Inflammatory macrophage (primary cell): ENCODE measurements at regions not wholly inside any gene's neighbourhood (a gene's known extent, or its start where the extent isn't known, plus 50 kb on each side); places are given as distances from the start of the nearest gene placed in this dataset.
"Not testable (repeated sequence)": the region's sequence is repeated elsewhere in the genome, so short reads cannot be mapped to it uniquely, and the experiment has no call there.

Source experiments
- DNase-seq, 2 donors: peaks; one replicate each; pipeline ENCODE4 v3.0.0-alpha.2; 2020 to 2022

DNA sequence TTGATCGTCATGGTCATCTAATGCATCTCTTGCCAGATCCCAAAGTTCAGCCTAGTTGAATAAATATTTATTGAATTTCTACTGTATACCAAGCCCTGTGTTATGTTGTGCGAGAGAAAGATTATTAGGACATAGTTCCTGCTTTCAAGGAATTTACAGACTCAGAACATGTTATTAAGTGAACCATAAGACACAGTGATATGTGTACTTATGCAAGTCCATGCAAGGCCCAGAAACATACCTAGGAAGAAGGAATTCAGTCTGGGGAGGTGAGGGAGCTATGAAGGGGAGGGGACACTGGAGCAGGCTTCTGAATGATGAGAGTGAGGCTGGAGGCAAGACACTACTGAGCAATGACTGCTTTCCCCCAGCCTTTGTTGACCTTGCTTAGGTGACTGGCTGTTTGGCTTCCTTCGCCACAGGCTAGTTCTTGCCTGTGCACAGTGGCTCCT, 81.4 kb downstream of the ACAA2 start:
- DNase-seq: no peak

- no peak for DNase-seq
These were observed 81.9 kb downstream of the ACAA2 start for GRCh38 chr18:49731421-49731841.

- no peak for DNase-seq
These were observed 82.4 kb downstream of the ACAA2 start for GRCh38 chr18:49730951-49731391.

DNA sequence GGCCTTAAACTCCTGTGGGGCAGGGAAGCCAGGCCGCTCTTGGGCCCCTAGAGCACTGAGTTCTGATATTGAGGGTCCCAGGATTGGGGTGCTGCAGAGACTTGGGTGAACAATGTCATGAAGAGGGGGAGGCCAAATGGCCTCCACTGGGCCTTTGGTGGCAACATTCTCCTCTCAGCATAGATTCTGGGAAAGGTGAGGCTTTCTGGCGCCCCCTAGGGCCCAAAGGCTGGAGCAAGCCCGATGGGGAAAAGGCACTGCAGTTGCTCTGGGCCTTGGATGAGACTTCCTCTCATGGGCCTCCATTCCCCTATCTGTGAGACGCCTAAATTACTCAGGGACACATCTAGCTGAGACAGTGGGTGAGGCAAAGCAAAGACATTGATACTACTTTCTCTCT, 84.8 kb downstream of the ACAA2 start:
- peak; percentile 32 to 57 for DNase-seq

- no peak for DNase-seq
These were observed 85.5 kb downstream of the ACAA2 start for GRCh38 chr18:49727816-49728215.

GRCh38 chr18:49726675-49726963, 86.7 kb downstream of the ACAA2 start:
- no peak for DNase-seq

GRCh38 chr18:49725809-49726674, 87.3 kb downstream of the ACAA2 start:
- no peak for DNase-seq

DNA sequence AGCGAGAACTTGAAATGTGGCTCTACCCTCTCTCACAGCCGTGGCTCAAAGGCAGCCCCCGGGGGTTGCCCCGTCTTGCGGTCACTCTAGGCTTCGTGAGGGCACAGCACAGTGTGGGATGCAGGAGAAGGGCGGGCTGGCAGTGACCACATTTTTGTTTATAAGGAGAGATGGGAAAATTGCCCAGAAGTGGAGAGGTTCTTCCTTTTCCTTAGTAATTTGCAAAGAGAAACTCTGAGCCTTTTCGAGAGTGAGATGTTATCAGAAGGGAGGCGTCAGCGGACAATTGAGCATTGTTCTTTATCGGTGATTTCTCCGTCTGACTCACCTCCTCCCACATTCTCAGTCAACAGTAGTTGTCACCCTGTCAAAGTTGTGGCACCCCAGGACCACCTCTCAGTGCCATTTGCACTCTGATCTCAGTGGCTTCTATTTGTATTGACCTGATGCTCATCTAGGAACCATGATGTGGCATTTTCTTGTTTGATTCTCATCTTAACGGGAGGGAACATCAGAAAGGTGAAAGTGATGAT, 89.6 kb downstream of the ACAA2 start:
- DNase-seq: no peak

DNA sequence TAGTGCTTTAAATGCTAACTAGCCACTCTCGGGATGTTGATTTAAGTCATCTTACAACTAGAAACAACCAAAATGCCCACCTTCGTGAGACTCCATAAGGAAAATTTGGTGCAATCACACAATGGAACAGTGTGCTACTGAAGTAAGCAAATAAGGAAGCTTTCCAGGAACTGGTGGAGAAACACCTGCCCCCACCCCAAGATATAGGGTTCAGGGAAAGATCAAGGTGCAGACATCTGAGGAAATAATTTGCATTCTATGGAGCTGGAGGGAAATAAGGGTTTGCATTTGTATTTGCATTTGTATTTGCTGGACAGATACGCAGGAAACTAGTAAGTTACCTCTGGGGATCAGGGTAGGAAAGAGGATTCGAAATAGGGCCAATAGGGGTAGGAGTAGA, 90.9 kb downstream of the ACAA2 start:
- DNase-seq: no peak

- no peak for DNase-seq
These were observed 91.4 kb downstream of the ACAA2 start for GRCh38 chr18:49721981-49722380.

DNA sequence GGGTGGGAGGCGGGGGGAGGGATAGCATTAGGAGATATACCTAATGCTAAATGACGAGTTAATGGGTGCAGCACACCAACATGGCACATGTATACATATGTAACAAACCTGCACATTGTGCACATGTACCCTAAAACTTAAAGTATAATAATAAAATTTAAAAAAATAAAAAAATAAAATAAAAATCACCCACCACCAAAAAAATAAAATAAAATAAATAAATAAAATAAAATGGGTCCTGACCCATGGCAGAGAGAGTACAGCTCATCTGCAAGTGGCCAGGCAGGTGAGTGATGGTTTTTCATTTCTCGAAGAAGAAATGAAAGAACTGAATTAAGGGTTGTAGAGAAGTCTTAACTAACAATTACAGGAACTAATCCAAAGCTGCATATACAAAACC, 92.4 kb downstream of the ACAA2 start:
- not testable (repeated sequence) for DNase-seq

GRCh38 chr18:49717617-49718016, 95.7 kb downstream of the ACAA2 start:
- DNase-seq: no peak

- no peak for DNase-seq
These were observed 97.3 kb downstream of the ACAA2 start for GRCh38 chr18:49716035-49716434.

DNA sequence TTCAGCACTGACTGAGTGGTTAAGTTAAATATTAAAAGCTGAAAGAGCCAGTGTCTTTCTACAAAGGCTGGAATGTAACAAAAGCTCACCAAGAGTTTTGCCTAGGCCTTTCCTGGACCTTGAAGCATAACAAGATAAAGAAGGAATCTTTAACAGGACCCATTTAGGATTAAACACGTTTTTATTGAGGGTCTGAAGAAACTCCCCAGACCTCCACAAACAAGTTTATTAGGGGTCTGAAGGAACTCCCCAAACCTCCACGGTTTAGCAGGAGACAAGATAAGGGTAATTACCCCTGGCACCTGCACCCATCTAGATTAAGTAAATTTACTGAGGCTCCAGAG, 104.0 kb downstream of the ACAA2 start:
- DNase-seq: no peak

GRCh38 chr18:49708662-49709346, 104.5 kb downstream of the ACAA2 start:
- no peak for DNase-seq

GRCh38 chr18:49707599-49707998, 105.7 kb downstream of the ACAA2 start:
- no peak for DNase-seq

DNA sequence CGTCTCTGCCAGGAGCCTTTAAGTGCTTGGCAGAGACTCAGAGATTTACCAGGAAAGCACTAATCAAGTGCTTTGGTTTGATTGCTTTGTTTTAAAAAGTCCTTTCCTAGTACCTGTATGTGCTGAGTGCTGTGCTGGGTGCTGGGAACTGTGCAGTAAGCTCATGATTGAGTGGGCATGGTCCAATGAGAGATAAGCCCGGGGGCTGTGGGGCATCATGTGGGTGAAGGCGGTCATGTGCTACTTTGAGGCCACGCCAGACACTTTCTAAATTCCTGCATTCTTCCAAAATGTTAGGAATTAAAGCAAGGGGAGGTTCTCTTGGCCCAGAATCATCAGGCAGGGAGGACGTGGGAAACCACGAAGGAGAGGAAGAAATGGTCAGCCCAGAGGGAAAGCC, 109.0 kb downstream of the ACAA2 start:
- no peak for DNase-seq

DNA sequence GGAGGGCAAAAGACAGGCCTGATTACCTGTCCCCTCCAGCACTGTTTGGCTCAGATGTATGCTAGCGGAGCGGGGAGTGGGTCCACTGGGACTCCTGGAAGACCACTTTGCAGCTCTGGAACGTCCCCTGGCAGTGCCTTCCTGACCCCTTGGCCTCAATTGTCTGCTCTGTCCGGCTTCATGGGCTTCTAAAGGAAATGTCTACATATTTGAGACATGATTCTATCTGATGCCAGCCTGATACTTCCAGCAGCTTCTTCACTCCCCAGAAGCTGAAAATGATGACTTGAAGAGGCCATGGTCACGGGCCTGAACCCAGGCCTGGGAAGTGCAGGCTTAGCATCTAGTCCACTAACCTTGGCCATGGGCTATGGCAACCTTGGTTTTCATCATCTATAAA, 112.1 kb downstream of the ACAA2 start:
- DNase-seq: no peak

DNA sequence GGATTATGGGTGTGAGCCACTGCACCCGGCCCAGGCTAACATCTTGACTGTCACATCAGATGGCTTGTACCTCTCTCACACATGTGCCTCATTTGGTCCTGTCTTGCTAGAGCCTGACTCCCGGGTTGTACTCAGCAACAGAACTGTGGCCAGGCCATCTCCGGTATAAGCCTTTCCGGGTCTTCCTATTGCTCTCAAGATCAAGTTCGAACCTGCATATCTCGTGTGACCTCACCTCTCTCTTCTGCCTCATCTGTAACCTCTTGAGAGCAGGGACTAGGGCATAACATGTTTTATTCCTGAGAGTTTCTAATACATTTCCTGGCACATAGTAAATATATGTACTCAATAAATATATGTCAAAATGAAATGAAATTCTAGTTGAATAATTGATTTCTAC, 114.0 kb downstream of the ACAA2 start:
- no peak for DNase-seq

DNA sequence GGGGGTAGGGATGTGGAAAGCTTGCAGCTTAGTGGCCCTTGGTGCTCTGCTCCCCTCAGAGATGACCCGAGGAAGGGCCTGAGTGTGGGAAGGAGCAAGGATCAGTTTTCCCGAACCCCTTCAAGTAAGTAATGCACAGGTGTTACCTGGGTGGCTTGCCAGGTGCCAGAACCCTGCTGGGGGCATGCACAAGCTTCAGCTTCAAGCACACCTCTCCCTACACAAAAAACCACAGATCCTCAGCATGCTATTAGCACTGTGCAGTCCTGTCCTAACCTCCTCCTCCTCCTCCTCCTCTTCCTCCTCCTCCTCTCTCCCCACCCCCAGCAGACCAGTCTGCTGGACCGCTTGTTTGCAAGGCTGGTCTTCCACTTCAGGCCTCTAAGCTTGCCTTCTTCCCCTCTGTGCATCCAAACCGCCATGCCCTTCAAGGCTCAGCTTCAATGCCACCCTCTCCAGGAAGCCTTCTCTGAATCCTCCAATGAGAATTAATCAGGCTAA, 114.8 kb downstream of the ACAA2 start:
- DNase-seq: no peak

DNA sequence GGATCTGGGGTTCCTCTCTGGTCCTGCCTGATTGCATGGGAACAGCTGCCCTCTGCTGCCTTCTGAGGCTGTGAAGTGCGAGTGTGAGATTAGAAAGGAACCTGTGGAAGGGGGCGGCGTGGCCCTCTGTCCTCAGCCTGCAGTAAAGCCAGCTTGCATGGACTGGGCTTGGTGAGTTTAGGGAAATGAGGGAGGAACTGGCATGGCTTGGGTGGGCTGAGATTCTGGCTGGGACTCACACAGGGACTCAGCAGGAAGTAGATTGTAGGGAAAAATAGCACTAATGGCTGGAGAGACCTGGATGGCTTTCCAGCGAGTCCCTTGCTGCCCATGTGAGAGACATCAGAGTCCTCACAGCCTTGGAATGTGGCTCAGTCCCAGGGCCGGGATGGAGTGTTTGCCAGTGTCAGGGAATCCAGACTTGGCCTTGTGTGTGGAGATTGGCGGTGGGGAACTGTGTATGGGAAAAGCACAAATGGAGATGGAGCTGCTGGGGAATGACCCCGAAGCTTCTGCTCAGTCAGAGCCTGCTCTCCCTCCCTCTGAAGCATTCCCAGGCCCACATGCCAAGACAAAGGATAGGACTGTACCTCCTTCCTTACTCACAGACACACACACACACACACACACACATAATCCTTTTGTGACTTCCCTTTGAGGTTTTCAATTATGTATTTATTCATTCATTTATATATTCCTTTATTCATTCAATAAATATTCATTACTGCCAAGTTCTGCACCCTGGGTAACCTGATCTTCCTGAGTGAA, 115.4 kb downstream of the ACAA2 start:
- no peak for DNase-seq

- no peak for DNase-seq
These were observed 116.3 kb downstream of the ACAA2 start for GRCh38 chr18:49697049-49697448.

- DNase-seq: no peak
These were observed 118.9 kb downstream of the ACAA2 start for GRCh38 chr18:49694402-49694801.
